Neural cell (in vitro differentiated cells): ENCODE measurements at regions not wholly inside any gene's neighbourhood (a gene's known extent, or its start where the extent isn't known, plus 50 kb on each side); places are given as distances from the start of the nearest gene placed in this dataset.

ENCODE experiments used
- H2AFZ ChIP-seq: fragments of 200-600, 300-800 bp; sonication (generic), shearing (Covaris generic); 2 replicates; pipeline ENCODE4 v1.6.0; 2014; ENCODE audit warnings: low read depth, mild to moderate bottlenecking, antibody characterized with exemption, low read length, moderate library complexity
- H3F3A ChIP-seq: fragments of 200-600 bp; shearing (Covaris generic); 2 replicates; pipeline ENCODE4 v1.6.1; 2016; ENCODE audit warnings: mild to moderate bottlenecking, moderate library complexity, mixed read lengths, antibody characterized with exemption, low read length; ENCODE audit not compliant: insufficient read depth, poor library complexity, severe bottlenecking
- H3K27ac ChIP-seq: fragments of 200-600, 300-800 bp; sonication (generic), shearing (Covaris generic); 2 replicates; pipeline ENCODE4 v1.5.1; 2014; ENCODE audit warnings: mild to moderate bottlenecking, low read length, moderate library complexity
- H3K27me3 ChIP-seq: fragments of 300-800, 200-600 bp; sonication (generic), shearing (Covaris generic); 2 replicates; pipeline ENCODE4 v1.6.0; 2014; ENCODE audit warnings: mild to moderate bottlenecking, low read depth, low read length, moderate library complexity; ENCODE audit not compliant: insufficient read depth
- H3K36me3 ChIP-seq: fragments of 300-800, 200-600 bp; sonication (generic), shearing (Covaris generic); 2 replicates; pipeline ENCODE4 v1.5.1; 2014; ENCODE audit warnings: mild to moderate bottlenecking, antibody characterized with exemption, low read length, moderate library complexity; ENCODE audit not compliant: insufficient read depth
- H3K4me2 ChIP-seq: fragments of 300-800, 200-600 bp; sonication (generic), shearing (Covaris generic); 2 replicates; pipeline ENCODE4 v1.6.0; 2014; ENCODE audit warnings: mild to moderate bottlenecking, low read length
- H3K4me3 ChIP-seq: fragments of 300-800, 200-600 bp; sonication (generic), shearing (Covaris generic); 2 replicates; pipeline ENCODE4 v1.5.1; 2014; ENCODE audit warnings: mild to moderate bottlenecking, low read length, moderate library complexity
- H3K79me2 ChIP-seq: fragments of 200-600 bp; shearing (Covaris generic); replicated peaks from 2 replicates; pipeline ENCODE4 v1.6.0; 2014; ENCODE audit warnings: mild to moderate bottlenecking, low read length, moderate library complexity; ENCODE audit not compliant: insufficient read depth
- H3K9ac ChIP-seq: fragments of 300-800, 200-600 bp; sonication (generic), shearing (Covaris generic); 2 replicates; pipeline ENCODE4 v1.6.1; 2016; ENCODE audit warnings: mild to moderate bottlenecking, low read length, mixed read lengths
- H3K9me2 ChIP-seq: fragments of 200-600 bp; shearing (Covaris generic); 2 replicates; pipeline ENCODE4 v1.6.1; 2016; ENCODE audit warnings: mild to moderate bottlenecking, low read length, mixed read lengths; ENCODE audit not compliant: insufficient read depth
- H3K9me3 ChIP-seq: fragments of 200-600, 300-800 bp; sonication (generic), shearing (Covaris generic); 2 replicates; pipeline ENCODE4 v1.6.1; 2016; ENCODE audit warnings: mild to moderate bottlenecking, mixed run types, low read length, moderate library complexity, mixed read lengths
- H4K20me1 ChIP-seq: fragments of 200-600 bp; shearing (Covaris generic); 2 replicates; pipeline ENCODE4 v1.6.1; 2016; ENCODE audit warnings: mild to moderate bottlenecking, mixed run types; ENCODE audit not compliant: insufficient read depth
- CTCF ChIP-seq: fragments of 450-650 bp; IDR thresholded peaks from 2 replicates; pipeline ENCODE4 v1.5.1; 2014; ENCODE audit warnings: antibody characterized with exemption, mild to moderate bottlenecking, moderate library complexity; ENCODE audit not compliant: poor library complexity, severe bottlenecking
- EP300 ChIP-seq: fragments of 450-650 bp; conservative IDR thresholded peaks from 2 replicates; pipeline ENCODE4 v1.6.1; 2014; ENCODE audit warnings: antibody characterized with exemption, mild to moderate bottlenecking, moderate library complexity; ENCODE audit not compliant: poor library complexity, severe bottlenecking
- EZH2 ChIP-seq: fragments of 200-600, 300-800 bp; shearing (Covaris generic), sonication (generic); IDR thresholded peaks from 2 replicates; pipeline ENCODE4 v1.6.1; 2014; ENCODE audit warnings: antibody characterized with exemption, low read length, borderline replicate concordance, mild to moderate bottlenecking; ENCODE audit not compliant: insufficient read depth, poor library complexity, severe bottlenecking
- MXI1 ChIP-seq: fragments of 450-650 bp; conservative IDR thresholded peaks from 2 replicates; pipeline ENCODE4 v1.6.1; 2014; ENCODE audit warnings: antibody characterized with exemption, mild to moderate bottlenecking; ENCODE audit not compliant: poor library complexity, severe bottlenecking
- POLR2AphosphoS5 ChIP-seq: IDR thresholded peaks from 2 replicates; pipeline ENCODE4 v1.6.1; 2012
- RAD21 ChIP-seq: fragments of 450-650 bp; conservative IDR thresholded peaks from 2 replicates; pipeline ENCODE4 v1.6.1; 2014; ENCODE audit warnings: antibody characterized with exemption, mild to moderate bottlenecking, moderate library complexity
- REST ChIP-seq: IDR thresholded peaks from 2 replicates; pipeline ENCODE4 v1.6.1; 2012; ENCODE audit warnings: borderline replicate concordance
- SMC3 ChIP-seq: fragments of 450-650 bp; conservative IDR thresholded peaks from 2 replicates; pipeline ENCODE4 v1.6.1; 2014; ENCODE audit warnings: antibody characterized with exemption, mild to moderate bottlenecking, moderate library complexity; ENCODE audit not compliant: poor library complexity
- TAF1 ChIP-seq: IDR thresholded peaks from 2 replicates; pipeline ENCODE4 v1.6.1; 2012; ENCODE audit warnings: low read depth

- Histone ChIP-seq H3K4me2 (peak overlapping the region; percentile 81), H3K9me2 (no peaks in the 10 kb centered on the region), H2AFZ (no peak overlapping the region), H3K9me3 (no peaks in the 10 kb centered on the region), H3K4me3 (peak overlapping the region; percentile 66), H3K9ac (peak overlapping the region; percentile 41), H3F3A (peaks cover 8% of the 10 kb centered on the region), H3K79me2 (no peaks in the 10 kb centered on the region), H3K36me3 (no peaks in the 10 kb centered on the region), H3K27ac (no peak overlapping the region), H3K27me3 (peaks cover 26% of the 10 kb centered on the region), H4K20me1 (no peaks in the 10 kb centered on the region)
- TF ChIP-seq REST: no peak
- TF ChIP-seq EZH2: no peak
- no peak for TF ChIP-seq MXI1
- no peak for TF ChIP-seq POLR2AphosphoS5
- TF ChIP-seq CTCF: no peak
- TF ChIP-seq TAF1: no peak
- TF ChIP-seq EP300: no peak
- TF ChIP-seq SMC3: no peak
- TF ChIP-seq RAD21: no peak
Measured at GRCh38 chr7:131110297-131111080, 217.2 kb upstream of the MKLN1 start.

GRCh38 chr7:131111081-131111576, 216.5 kb upstream of the MKLN1 start:
- H3F3A ChIP-seq: peaks cover 8% of the 10 kb centered on the region
- no peaks in the 10 kb centered on the region for H3K9me2 ChIP-seq
- H3K36me3 ChIP-seq: no peaks in the 10 kb centered on the region
- H3K4me3 ChIP-seq: peak overlapping the region; percentile 66
- TF ChIP-seq CTCF (no peak), TAF1 (no peak), SMC3 (no peak), REST (no peak), EZH2 (no peak), RAD21 (no peak), EP300 (peak; percentile 47), MXI1 (peak; percentile 49), POLR2AphosphoS5 (peak; percentile 35)
- H4K20me1 ChIP-seq: no peaks in the 10 kb centered on the region
- H3K4me2 ChIP-seq: peak overlapping the region; percentile 81
- H2AFZ ChIP-seq: no peak overlapping the region
- H3K9ac ChIP-seq: no peak overlapping the region
- H3K79me2 ChIP-seq: no peaks in the 10 kb centered on the region
- peaks cover 26% of the 10 kb centered on the region for H3K27me3 ChIP-seq
- no peaks in the 10 kb centered on the region for H3K9me3 ChIP-seq
- peak overlapping the region; percentile 7 for H3K27ac ChIP-seq
